ENCODE measurements at regions not wholly inside any gene's neighbourhood (a gene's known extent, or its start where the extent isn't known, plus 50 kb on each side); places are given as distances from the start of the nearest gene placed in this dataset.

DNA sequence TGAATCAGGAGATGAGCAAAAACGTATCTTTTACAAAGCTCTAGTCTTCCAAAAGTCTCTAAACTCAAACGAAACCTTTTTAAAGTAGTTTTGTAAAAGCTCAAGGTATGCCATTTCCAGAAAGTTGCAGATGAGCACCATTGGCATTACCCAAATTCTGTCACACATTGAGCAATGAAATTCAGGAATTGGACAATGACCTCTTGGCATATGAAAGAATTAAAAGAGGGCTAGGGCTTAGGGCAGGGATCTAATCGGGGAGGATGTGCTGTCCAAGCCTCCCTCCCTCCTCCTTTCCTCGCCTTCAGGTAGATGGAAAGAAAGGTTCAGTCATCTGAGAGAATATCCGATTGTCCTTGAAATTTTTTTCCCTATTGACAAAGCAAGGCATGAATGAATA is 133.1 kb upstream of the CPNE4 start:
- no peak for TF ChIP-seq GATA2 (IDR thresholded peaks at IDR 0.05; ENCODE audit: low read depth, low read length)
- TF ChIP-seq GATA3 (IDR thresholded peaks at IDR 0.05; ENCODE audit: low read depth, low read length) = no peak
